ENCODE measurements at regions not wholly inside any gene's neighbourhood (a gene's known extent, or its start where the extent isn't known, plus 50 kb on each side); places are given as distances from the start of the nearest gene placed in this dataset.

DNA sequence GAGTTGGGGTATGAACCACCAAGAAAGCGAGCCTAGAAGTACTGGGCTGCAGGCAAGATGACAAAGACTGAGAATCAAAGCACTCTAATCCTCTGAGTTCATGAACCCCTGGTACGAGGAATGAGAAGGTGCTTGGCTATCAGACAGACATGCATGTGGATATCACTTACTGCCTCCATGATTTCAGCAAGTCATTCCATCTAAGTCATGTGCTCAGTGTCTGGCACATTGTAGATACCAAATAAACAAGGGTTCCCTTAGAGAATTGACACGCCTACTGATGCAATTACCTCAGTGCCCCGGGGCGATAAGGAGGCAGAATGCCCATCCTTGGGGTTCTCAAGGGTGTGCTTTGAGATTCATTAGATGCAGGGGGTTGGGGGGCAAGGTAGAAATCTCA, 125.6 kb upstream of the PKDCC start:
- H3K27me3 ChIP-seq: no peaks in the 10 kb centered on the region
- H3K4me3 ChIP-seq: no peak overlapping the region
- H3K9me3 ChIP-seq: no peaks in the 10 kb centered on the region
- 79 to 98% (median 96%) methylated on average over 5 of the region's 5 CpGs for WGBS, 3 donors
- peaks cover 9% of the 10 kb centered on the region for H3K4me1 ChIP-seq (ENCODE audit: insufficient read depth)
- DNase-seq: no peak
- no peak overlapping the region for H3K27ac ChIP-seq
- TF ChIP-seq, protein P1, sequence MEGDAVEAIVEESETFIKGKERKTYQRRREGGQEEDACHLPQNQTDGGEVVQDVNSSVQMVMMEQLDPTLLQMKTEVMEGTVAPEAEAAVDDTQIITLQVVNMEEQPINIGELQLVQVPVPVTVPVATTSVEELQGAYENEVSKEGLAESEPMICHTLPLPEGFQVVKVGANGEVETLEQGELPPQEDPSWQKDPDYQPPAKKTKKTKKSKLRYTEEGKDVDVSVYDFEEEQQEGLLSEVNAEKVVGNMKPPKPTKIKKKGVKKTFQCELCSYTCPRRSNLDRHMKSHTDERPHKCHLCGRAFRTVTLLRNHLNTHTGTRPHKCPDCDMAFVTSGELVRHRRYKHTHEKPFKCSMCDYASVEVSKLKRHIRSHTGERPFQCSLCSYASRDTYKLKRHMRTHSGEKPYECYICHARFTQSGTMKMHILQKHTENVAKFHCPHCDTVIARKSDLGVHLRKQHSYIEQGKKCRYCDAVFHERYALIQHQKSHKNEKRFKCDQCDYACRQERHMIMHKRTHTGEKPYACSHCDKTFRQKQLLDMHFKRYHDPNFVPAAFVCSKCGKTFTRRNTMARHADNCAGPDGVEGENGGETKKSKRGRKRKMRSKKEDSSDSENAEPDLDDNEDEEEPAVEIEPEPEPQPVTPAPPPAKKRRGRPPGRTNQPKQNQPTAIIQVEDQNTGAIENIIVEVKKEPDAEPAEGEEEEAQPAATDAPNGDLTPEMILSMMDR (IDR thresholded peaks at IDR 0.05): no peak
- no peak for TF ChIP-seq POLR2A (IDR thresholded peaks at IDR 0.05)
- no peak for TF ChIP-seq EP300 (IDR thresholded peaks at IDR 0.05)
- intact Hi-C loops (cut with DNase I): no loop called here
- H3K36me3 ChIP-seq: no peaks in the 10 kb centered on the region

GRCh38 chr2:41923156-41923786, 124.5 kb upstream of the PKDCC start:
- TF ChIP-seq POLR2A (IDR thresholded peaks at IDR 0.05) (no peak), EP300 (IDR thresholded peaks at IDR 0.05) (no peak)
- TF ChIP-seq, protein P1 (IDR thresholded peaks at IDR 0.05): no peak

DNA sequence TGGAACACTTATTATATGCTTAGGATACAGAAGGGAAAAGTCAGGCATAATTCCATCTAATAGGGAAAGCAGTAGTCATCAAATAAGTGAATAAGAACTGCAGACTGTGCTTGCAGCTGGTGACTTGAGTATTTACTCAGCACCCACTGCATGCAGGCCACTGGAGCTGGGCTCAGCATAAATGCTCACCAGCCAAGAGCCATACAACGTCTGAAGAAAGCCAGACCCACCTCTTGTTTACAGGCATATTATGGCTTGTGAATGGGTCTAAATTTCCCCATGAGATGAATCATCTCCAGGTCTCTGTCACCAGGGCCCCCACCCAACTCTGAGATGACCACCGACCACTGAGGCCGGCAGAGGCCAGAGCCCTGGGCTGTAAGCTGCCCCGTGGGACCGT, 123.8 kb upstream of the PKDCC start:
- WGBS, 3 donors: 75 to 91% (median 89%) methylated on average over 5 of the region's 5 CpGs
- no peak overlapping the region for H3K4me3 ChIP-seq
- no peak overlapping the region for H3K27ac ChIP-seq
- DNase-seq: no peak
- H3K4me1 ChIP-seq (ENCODE audit: insufficient read depth): peaks cover 22% of the 10 kb centered on the region
- no peaks in the 10 kb centered on the region for H3K9me3 ChIP-seq
- intact Hi-C loops (cut with DNase I): no loop called here
- H3K27me3 ChIP-seq: no peaks in the 10 kb centered on the region
- no peaks in the 10 kb centered on the region for H3K36me3 ChIP-seq
- TF ChIP-seq, protein P1 (IDR thresholded peaks at IDR 0.05): no peak
- no peak for TF ChIP-seq EP300 (IDR thresholded peaks at IDR 0.05)

More at GRCh38 chr2:41923156-41923786, 124.5 kb upstream of the PKDCC start:
- Histone ChIP-seq H3K27ac (peak overlapping the region in 1 of 2 donors; percentile 45), H3K9me3 (no peaks in the 10 kb centered on the region), H3K4me3 (no peak overlapping the region), H3K4me1 (ENCODE audit: insufficient read depth) (peaks cover 16% of the 10 kb centered on the region), H3K27me3 (no peaks in the 10 kb centered on the region), H3K36me3 (no peaks in the 10 kb centered on the region)
- intact Hi-C loops (cut with DNase I): no loop called here
- WGBS, 3 donors: 20 to 37% (median 25%) methylated on average over 9 of the region's 9 CpGs
- DNase-seq: peak in 2 of 5 donors; percentile 30 to 47

GRCh38 chr2:41924709-41925408, 123.0 kb upstream of the PKDCC start:
- Histone ChIP-seq H3K4me1 (ENCODE audit: insufficient read depth) (peaks cover 22% of the 10 kb centered on the region), H3K36me3 (no peaks in the 10 kb centered on the region), H3K9me3 (no peaks in the 10 kb centered on the region), H3K4me3 (no peak overlapping the region), H3K27ac (no peak overlapping the region), H3K27me3 (no peaks in the 10 kb centered on the region)
- intact Hi-C loops (cut with DNase I): loop anchor here in 2 of 4 donors (5.0 kb wide), 2 partner anchors 43 to 48 kb away; no protein-coding TSS in a partner anchor
- 87 to 95% (median 92%) methylated on average over 4 of the region's 4 CpGs for WGBS, 3 donors
- no peak for DNase-seq
- TF ChIP-seq, protein P1 (IDR thresholded peaks at IDR 0.05): no peak
- TF ChIP-seq EP300 (IDR thresholded peaks at IDR 0.05) (no peak), POLR2A (IDR thresholded peaks at IDR 0.05) (no peak)
